Activated CD8-positive, alpha-beta memory T cell treated with anti-CD3 and anti-CD28 coated beads for 36 hours (primary cell): ENCODE measurements at regions not wholly inside any gene's neighbourhood (a gene's known extent, or its start where the extent isn't known, plus 50 kb on each side); places are given as distances from the start of the nearest gene placed in this dataset.

Experiments
- CTCF ChIA-PET: fragments of 350-600 bp; sonication (Branson Sonifier 250); formaldehyde crosslinking; loops from one replicate; lab custom pipeline; 2021; ENCODE audit warnings: antibody characterized with exemption; lab: Charles Lee
- POLR2A ChIA-PET: fragments of 350-600 bp; sonication (Branson Sonifier 250); formaldehyde crosslinking; loops from one replicate; lab custom pipeline; 2021; ENCODE audit warnings: antibody characterized with exemption; lab: Charles Lee

DNA sequence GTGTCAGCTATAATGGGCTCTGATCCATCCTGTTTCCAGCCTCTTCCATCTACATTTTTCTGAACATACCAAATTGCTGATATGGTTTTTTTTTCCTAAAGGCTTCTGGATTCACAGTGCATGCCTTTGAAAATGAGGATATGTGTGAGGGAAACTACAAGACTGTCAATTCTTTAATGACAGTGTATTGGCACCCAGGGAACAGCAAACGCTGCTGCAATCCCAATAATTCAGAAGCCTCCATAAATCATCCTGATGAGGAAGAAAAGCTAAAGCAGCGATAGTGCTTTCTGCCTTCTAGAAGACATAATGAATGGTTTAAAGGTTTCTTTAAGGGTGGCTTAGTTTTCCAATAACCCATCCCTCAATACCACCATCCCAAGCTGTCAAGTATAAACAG is 304.5 kb upstream of the PKDCC start:
- ChIA-PET CTCF (no interaction called here), POLR2A (no interaction called here)

- ChIA-PET POLR2A (no interaction called here), CTCF (no interaction called here)
Observed at GRCh38 chr2:41750829-41751228, 297.0 kb upstream of the PKDCC start.

DNA sequence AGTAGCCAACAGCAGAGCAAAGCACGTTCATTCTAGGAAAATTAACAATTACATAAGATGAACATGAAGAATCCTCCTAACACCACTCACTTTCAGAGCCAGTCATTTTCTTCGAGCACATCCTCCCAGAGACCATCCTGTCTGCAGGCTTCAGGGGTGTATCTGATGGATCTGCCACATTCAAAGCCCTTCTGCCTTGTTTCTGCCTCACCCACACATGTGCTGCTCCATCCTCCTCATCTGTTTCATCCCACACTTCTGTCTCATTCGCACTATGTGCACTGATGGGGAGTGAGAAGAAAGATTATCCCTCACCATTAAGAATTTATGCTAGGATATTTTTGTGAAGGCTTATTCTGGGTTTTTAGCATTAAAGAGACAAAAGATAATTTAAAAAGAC is 287.9 kb upstream of the PKDCC start:
- POLR2A ChIA-PET, result no interaction called here
- CTCF ChIA-PET, result no interaction called here

DNA sequence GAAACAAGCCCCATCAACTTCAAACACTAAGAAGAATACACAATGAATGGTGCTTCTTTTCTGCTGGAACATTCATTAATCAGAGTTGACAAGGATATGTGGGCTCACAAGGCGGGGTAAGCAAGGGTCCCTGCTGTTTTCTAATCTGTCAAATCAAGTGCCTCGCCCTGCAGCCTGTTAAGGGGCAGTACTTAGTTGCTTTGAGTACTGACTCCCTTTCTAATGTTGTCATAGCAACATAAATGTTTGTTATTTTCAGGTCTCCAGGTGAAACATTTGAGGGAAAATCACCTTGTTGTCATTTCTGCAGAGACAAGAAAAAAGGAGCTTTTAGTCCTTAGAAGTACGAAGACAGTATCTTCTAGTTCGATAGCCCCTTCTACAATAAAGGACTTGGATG is 284.7 kb upstream of the PKDCC start:
- ChIA-PET CTCF (no interaction called here), POLR2A (no interaction called here)

- POLR2A ChIA-PET, result no interaction called here
- CTCF ChIA-PET, result no interaction called here
Observed at GRCh38 chr2:41764131-41764530, 283.7 kb upstream of the PKDCC start.

GRCh38 chr2:41764919-41765318 is 282.9 kb upstream of the PKDCC start:
- ChIA-PET POLR2A (no interaction called here), CTCF (no interaction called here)

DNA sequence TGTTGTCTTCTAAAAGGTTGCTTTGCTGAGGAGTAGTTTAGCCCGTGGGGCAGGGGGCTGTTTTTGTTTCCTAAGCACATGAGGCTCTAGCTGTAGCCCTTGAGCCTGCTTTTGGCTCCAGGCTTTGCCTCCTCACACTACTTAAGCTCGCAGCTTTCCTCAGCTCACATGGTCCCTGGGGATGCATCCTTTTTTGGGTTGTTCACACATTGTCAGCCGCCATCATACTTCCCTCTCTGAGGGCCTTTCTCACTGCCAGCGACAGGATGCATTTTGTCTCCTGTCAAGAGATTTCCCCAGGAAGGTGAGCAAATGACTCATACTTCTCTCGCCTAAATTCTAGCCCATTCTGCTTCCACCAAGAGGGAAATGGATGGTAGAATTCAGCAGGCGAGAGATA is 279.5 kb upstream of the PKDCC start:
- POLR2A ChIA-PET, result no interaction called here
- CTCF ChIA-PET, result no interaction called here

DNA sequence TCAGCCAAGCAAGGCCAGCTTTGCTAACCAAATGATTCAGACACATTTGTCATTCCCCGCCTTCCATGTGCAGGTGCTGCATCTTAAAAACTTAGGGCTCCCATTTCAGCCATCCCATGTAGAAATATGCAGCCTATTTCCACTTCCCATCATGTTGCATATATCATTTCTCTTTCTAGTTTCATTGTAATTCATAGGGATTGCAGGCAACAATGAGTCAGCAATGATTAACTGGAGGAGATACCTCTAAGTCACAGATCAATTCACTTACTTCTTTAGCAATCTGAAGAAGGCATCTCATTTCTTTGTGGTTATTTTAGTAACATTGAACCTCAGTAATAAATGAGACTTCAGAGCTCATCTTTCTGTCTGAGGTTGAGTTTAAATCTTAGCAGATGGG is 276.1 kb upstream of the PKDCC start:
- ChIA-PET CTCF (no interaction called here), POLR2A (no interaction called here)

DNA sequence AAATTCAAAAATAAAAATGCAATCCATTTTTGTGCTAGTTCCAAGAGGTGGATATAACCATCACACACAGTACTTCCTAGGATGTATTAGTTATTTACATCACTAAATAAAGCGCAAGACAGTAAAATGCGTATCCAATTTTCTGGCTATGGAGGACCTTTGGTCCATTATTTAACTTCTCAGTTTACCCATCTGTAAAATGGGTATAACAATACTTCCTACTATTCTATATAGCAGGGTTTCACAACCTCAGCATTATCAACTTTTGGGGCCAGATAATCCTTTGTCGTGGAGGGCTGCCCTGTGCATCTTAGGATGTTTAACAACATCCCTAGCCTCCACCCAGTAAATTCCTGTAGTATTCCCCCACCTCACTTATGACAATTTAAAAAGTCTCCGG is 275.1 kb upstream of the PKDCC start:
- CTCF ChIA-PET, result no interaction called here
- POLR2A ChIA-PET, result no interaction called here

- ChIA-PET CTCF (no interaction called here), POLR2A (no interaction called here)
Observed at GRCh38 chr2:41774011-41774605, 273.7 kb upstream of the PKDCC start.

GRCh38 chr2:41775366-41776025 is 272.3 kb upstream of the PKDCC start:
- POLR2A ChIA-PET, result no interaction called here
- CTCF ChIA-PET, result no interaction called here

GRCh38 chr2:41779888-41780287 is 267.9 kb upstream of the PKDCC start:
- POLR2A ChIA-PET, result no interaction called here
- CTCF ChIA-PET, result no interaction called here

GRCh38 chr2:41782306-41783158 is 265.3 kb upstream of the PKDCC start:
- ChIA-PET POLR2A (no interaction called here), CTCF (interaction anchor here (0.8 kb wide), 1 partner anchor 8 kb away, joined by 3 read pairs; no protein-coding TSS in a partner anchor)

- POLR2A ChIA-PET, result interaction anchor here (0.6 kb wide), 1 partner anchor 1502 kb away, joined by 3 read pairs; no protein-coding TSS in a partner anchor
- CTCF ChIA-PET, result no interaction called here
Observed at GRCh38 chr2:41784496-41784895, 263.3 kb upstream of the PKDCC start.

- ChIA-PET CTCF (no interaction called here), POLR2A (interaction anchor here (0.6 kb wide), 1 partner anchor 1503 kb away, joined by 3 read pairs; no protein-coding TSS in a partner anchor)
Observed at GRCh38 chr2:41785251-41786022, 262.4 kb upstream of the PKDCC start.

DNA sequence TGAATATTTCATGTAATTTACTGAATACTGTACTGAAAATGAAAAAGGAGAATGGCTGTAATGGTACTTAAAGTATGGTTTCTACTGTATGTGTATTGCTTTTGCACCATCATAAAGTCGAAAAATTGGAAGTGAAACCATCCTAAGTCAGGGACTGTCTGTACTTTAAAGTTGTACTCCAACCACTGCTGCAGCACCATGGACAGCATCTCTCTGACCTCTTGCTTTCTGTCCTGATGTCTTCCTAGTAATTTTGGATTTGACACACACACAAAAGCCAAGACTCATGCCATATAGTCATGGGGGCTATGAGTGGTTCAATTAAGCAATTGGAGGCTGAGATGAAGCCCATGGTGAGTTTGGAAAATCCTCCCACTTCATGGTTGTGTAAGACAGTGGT is 256.3 kb upstream of the PKDCC start:
- CTCF ChIA-PET, result no interaction called here
- POLR2A ChIA-PET, result no interaction called here

DNA sequence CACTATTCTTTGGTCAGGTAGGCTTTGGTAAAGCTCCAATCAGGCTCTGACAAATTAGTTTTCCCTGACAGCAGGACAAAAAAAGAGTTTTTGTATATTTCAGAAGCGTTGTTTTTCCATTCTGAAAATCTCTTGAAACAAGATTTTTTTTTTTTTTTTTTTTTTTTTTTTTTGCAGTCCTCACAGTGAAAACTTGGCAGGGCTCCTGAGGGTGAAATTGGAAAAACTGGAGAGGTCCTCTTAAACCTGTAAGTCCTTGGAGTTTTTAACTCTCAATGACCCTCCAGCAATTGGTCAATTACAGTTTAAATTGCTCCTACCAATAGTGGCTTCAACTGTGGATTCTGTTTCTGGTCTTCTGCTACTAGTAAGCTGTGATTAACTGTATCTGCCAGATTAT is 244.5 kb upstream of the PKDCC start:
- CTCF ChIA-PET, result no interaction called here

DNA sequence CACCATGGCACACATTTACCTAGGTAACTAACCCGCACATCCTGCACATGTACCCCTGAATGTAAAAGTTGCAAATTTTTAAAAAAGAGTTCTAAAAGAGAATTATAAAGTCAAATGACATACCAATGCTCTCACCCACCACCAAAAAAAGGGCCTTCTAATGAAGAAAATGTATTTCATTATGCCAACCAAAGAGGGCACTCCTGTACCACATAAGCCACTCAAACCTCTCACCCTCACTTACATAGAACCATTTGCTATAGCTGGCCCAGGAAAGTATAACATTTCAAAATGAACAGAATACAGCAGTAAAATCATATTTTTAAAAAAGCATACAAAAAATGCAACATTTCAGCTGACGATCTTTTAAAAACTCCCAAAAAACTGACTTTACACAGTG is 241.5 kb upstream of the PKDCC start:
- ChIA-PET CTCF (no interaction called here), POLR2A (no interaction called here)

More for the DNA sequence above, 244.5 kb upstream of the PKDCC start:
- POLR2A ChIA-PET, result no interaction called here

GRCh38 chr2:41821167-41821566 is 226.7 kb upstream of the PKDCC start:
- POLR2A ChIA-PET, result no interaction called here
- CTCF ChIA-PET, result no interaction called here

GRCh38 chr2:41826921-41827320 is 220.9 kb upstream of the PKDCC start:
- POLR2A ChIA-PET, result no interaction called here
- CTCF ChIA-PET, result no interaction called here
